ENCODE measurements at regions not wholly inside any gene's neighbourhood (a gene's known extent, or its start where the extent isn't known, plus 50 kb on each side); places are given as distances from the start of the nearest gene placed in this dataset.

DNA sequence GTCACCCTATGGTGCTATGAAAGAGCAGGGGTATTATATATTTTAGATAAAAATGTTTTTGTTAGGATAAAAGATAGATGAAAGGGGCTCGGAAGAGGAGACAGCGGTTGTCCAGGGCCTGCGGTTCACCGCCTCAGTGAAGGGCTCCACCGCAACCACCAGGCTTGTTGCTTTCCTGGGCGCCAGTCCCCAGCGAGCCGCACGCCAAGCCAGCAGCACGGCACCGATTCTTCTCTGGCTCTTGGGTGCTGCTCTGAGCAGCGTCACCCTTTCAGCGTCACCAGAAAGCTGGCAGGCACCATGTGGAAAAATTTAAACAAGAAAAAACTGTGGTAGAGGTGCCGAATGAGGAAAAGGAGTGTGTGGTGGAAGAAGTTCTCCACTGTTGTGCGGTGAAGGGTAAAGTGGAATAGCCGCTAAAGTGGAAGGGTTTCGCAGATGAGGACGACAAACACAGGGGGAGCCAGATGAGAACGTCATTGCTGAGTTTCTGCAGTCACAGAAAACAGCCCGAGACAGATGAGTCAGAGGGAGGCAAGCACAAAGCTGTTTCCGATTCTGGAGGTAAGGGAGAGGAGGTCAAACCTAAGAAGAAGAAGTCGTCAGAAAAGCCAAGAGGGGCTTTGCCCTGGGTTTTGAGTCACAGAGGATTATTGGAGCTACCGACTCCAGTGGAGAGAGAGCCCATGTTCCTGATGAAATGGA lies 569.2 kb downstream of the ZBBX start:
- Histone ChIP-seq H3K36me3 (replicated peaks in 1 of 2; ENCODE audit: control extremely low read depth in 1 of 2, control insufficient read depth in 1 of 2, extremely low read depth in 1 of 2, insufficient read depth in 2 of 2, low read length in 1 of 2) (no peaks in the 10 kb centered on the region), H3K27ac (ENCODE audit: low read length in 2 of 2) (no peak overlapping the region), H4K20me1 (ENCODE audit: control insufficient read depth, insufficient read depth, low read length, poor library complexity, severe bottlenecking) (no peaks in the 10 kb centered on the region), H3K9ac (ENCODE audit: low read length) (no peak overlapping the region), H3K4me1 (ENCODE audit: control insufficient read depth in 2 of 2, insufficient read depth in 2 of 2, low read length in 2 of 2) (no peaks in the 10 kb centered on the region), H3K9me3 (ENCODE audit: control extremely low read depth in 1 of 3, control insufficient read depth in 2 of 3, insufficient read depth in 1 of 3, low read length in 2 of 3) (peaks cover 0 to 2% (median 0%) of the 10 kb centered on the region in 3 donors), H3K4me3 (ENCODE audit: control extremely low read depth in 1 of 5, extremely low read depth in 1 of 5, insufficient read depth in 1 of 5, low read depth in 2 of 5, low read length in 4 of 5) (no peak overlapping the region), H3K79me2 (ENCODE audit: control insufficient read depth, insufficient read depth, low read length) (no peaks in the 10 kb centered on the region), H2AFZ (ENCODE audit: insufficient read depth, low read depth, low read length, poor library complexity, severe bottlenecking) (no peak overlapping the region), H3K4me2 (replicated peaks; ENCODE audit: low read depth, low read length, poor library complexity, severe bottlenecking) (no peak overlapping the region), H3K27me3 (replicated peaks in 1 of 4; ENCODE audit: control extremely low read depth in 1 of 4, control insufficient read depth in 3 of 4, insufficient read depth in 4 of 4, low read length in 3 of 4) (no peaks in the 10 kb centered on the region)
- H3K27ac Mint-ChIP-seq: no peak overlapping the region
- no peak overlapping the region for H3K4me3 Mint-ChIP-seq
- intact Hi-C loops (cut with micrococcal nuclease): no loop called here
- H3K27me3 Mint-ChIP-seq: no peaks in the 10 kb centered on the region
- no peak for TF ChIP-seq EZH2 (IDR thresholded peaks at IDR 0.05; ENCODE audit: borderline replicate concordance, insufficient read depth, low read depth, low read length, poor library complexity, severe bottlenecking)
- TF ChIP-seq, protein P1, sequence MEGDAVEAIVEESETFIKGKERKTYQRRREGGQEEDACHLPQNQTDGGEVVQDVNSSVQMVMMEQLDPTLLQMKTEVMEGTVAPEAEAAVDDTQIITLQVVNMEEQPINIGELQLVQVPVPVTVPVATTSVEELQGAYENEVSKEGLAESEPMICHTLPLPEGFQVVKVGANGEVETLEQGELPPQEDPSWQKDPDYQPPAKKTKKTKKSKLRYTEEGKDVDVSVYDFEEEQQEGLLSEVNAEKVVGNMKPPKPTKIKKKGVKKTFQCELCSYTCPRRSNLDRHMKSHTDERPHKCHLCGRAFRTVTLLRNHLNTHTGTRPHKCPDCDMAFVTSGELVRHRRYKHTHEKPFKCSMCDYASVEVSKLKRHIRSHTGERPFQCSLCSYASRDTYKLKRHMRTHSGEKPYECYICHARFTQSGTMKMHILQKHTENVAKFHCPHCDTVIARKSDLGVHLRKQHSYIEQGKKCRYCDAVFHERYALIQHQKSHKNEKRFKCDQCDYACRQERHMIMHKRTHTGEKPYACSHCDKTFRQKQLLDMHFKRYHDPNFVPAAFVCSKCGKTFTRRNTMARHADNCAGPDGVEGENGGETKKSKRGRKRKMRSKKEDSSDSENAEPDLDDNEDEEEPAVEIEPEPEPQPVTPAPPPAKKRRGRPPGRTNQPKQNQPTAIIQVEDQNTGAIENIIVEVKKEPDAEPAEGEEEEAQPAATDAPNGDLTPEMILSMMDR (IDR thresholded peaks at IDR 0.05): no peak
- ChIA-PET POLR2A (no interaction called here), CTCF (no interaction called here)
- no peaks in the 10 kb centered on the region for H3K4me1 Mint-ChIP-seq
- ATAC-seq (ENCODE audit: low read depth): no peak
- DNase-seq: no peak
- no peaks in the 10 kb centered on the region for H3K9me3 Mint-ChIP-seq (ENCODE audit: insufficient read depth)
- 94% methylated on average over 22 of the region's 23 CpGs for WGBS (ENCODE audit: insufficient coverage)

DNA sequence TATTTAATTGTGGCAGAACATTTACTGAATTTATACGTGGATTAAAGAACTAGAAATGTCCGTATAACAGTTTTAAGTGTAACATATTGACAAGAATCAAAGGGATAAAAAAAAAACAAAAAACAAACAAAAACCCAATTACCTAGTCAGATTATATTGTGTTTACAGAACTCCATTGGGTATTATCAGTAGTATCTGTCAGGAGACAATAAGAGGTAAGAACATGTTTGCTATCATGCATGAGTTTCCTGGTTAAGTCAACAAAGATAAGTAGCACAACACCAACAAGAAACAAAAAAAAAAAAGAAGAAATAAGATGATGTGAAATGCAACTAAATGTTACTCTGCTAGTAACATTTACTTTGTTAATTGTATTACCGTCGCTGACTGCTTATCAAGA lies 570.6 kb downstream of the ZBBX start:
- Histone ChIP-seq H3K4me2 (replicated peaks; ENCODE audit: low read depth, low read length, poor library complexity, severe bottlenecking) (no peak overlapping the region), H3K4me1 (ENCODE audit: control insufficient read depth in 2 of 2, insufficient read depth in 2 of 2, low read length in 2 of 2) (no peaks in the 10 kb centered on the region), H3K9me3 (ENCODE audit: control extremely low read depth in 1 of 3, control insufficient read depth in 2 of 3, insufficient read depth in 1 of 3, low read length in 2 of 3) (peaks cover 0 to 10% (median 2%) of the 10 kb centered on the region in 3 donors), H4K20me1 (ENCODE audit: control insufficient read depth, insufficient read depth, low read length, poor library complexity, severe bottlenecking) (no peaks in the 10 kb centered on the region), H3K27ac (ENCODE audit: low read length in 2 of 2) (no peak overlapping the region), H3K79me2 (ENCODE audit: control insufficient read depth, insufficient read depth, low read length) (no peaks in the 10 kb centered on the region), H3K9ac (ENCODE audit: low read length) (no peak overlapping the region), H3K36me3 (replicated peaks in 1 of 2; ENCODE audit: control extremely low read depth in 1 of 2, control insufficient read depth in 1 of 2, extremely low read depth in 1 of 2, insufficient read depth in 2 of 2, low read length in 1 of 2) (no peaks in the 10 kb centered on the region), H3K27me3 (replicated peaks in 1 of 4; ENCODE audit: control extremely low read depth in 1 of 4, control insufficient read depth in 3 of 4, insufficient read depth in 4 of 4, low read length in 3 of 4) (no peaks in the 10 kb centered on the region), H2AFZ (ENCODE audit: insufficient read depth, low read depth, low read length, poor library complexity, severe bottlenecking) (no peak overlapping the region), H3K4me3 (ENCODE audit: control extremely low read depth in 1 of 5, extremely low read depth in 1 of 5, insufficient read depth in 1 of 5, low read depth in 2 of 5, low read length in 4 of 5) (no peak overlapping the region)
- DNase-seq (no peak), ATAC-seq (ENCODE audit: low read depth) (no peak)
- Mint-ChIP-seq H3K4me1 (no peaks in the 10 kb centered on the region), H3K27me3 (no peaks in the 10 kb centered on the region), H3K4me3 (no peak overlapping the region), H3K9me3 (ENCODE audit: insufficient read depth) (no peaks in the 10 kb centered on the region), H3K27ac (no peak overlapping the region)
- ChIA-PET CTCF (interaction anchor here (0.7 kb wide), 1 partner anchor 137 kb away, joined by 3 read pairs; no protein-coding TSS in a partner anchor), POLR2A (no interaction called here)
- WGBS (ENCODE audit: insufficient coverage): no CpG with 5 or more reads among the region's 4 CpGs
- intact Hi-C loops (cut with micrococcal nuclease): no loop called here
- no peak for TF ChIP-seq EZH2 (IDR thresholded peaks at IDR 0.05; ENCODE audit: borderline replicate concordance, insufficient read depth, low read depth, low read length, poor library complexity, severe bottlenecking)
- TF ChIP-seq, protein P1 (IDR thresholded peaks at IDR 0.05): no peak
